HG02588 (cell line): ENCODE measurements at regions not wholly inside any gene's neighbourhood (a gene's known extent, or its start where the extent isn't known, plus 50 kb on each side); places are given as distances from the start of the nearest gene placed in this dataset.
"Not testable (repeated sequence)": the region's sequence is repeated elsewhere in the genome, so short reads cannot be mapped to it uniquely, and the experiment has no call there.

Experiments used
- ATAC-seq: cut with Tn5 transposase; IDR thresholded peaks from one replicate; pipeline ENCODE4 v1.9.1; 2021; ENCODE audit warnings: mild to moderate bottlenecking, moderate library complexity; ENCODE audit not compliant: unreplicated experiment

- ATAC-seq = no peak
Observed at GRCh38 chr4:114085611-114086345, 106.3 kb upstream of the ARSJ start.

DNA sequence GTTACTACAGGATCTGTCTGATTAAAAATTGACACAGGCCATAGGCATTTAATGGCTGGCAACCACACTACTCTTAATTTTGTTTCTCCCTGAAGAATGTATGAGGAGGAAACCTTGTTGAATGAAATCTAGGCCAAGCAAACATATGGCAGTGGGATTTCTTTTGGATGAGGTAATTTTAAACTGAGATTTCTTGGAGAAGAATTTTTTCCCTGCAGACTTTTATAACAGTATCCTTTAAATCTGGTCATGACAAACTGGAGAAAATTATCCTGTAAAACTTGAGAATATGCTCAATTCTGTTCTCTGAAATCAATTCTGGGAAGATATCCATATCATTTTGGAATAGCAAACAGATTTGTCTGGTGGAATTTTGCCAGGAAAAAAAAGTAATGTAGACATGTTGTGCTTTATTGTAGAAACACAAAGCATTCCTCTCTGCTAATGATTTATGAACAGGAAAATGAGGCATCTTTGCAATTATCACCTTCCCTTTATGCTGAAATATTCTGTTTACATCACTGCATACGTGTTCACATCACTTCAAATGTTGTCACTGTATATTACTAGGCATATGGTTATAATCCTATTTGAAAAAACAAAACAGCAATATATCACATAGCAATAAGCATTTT, 108.3 kb upstream of the ARSJ start:
- ATAC-seq = no peak

DNA sequence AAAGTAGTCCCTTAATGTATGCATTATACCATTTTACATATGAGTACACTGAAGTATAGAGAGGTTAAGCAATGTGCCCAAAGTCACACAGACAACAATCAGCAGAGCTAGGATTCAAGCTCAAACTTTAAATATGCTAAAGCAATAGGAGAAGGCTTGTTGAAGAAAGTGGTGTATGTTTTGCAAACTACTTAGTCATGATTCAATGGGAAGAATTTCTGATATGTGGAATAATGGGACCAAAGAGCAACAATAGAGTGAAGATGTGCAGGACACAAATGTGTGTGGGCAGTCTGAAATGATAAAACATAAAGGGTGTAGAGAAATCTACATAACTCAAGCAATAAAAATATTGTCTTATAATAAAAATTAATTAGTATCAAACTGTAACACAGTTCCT, 109.0 kb upstream of the ARSJ start:
- no peak for ATAC-seq

- ATAC-seq = no peak
Observed at GRCh38 chr4:114091546-114091945, 112.1 kb upstream of the ARSJ start.

DNA sequence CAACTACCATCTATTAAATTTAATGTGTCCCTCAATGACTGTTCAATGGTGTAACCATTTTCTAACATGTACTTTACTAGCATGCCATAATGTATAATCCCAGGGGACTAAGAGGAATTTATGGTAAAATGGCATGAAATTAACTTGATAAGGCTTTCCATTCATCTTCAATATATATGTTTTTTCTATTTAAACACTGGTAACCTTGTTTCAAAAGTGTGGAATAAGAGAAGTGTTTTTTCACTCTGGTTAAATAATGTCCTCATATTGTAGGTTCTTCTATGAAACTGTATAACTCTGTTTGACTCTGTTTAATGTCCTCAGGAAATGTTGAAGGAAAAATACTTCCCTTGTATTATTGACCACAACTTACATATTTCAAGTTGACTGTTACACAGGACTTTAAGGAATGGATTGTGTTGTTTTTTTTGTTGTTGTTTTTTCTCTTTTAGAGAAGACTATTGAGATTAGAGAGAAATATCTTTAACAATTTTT, 113.8 kb upstream of the ARSJ start:
- ATAC-seq = no peak

DNA sequence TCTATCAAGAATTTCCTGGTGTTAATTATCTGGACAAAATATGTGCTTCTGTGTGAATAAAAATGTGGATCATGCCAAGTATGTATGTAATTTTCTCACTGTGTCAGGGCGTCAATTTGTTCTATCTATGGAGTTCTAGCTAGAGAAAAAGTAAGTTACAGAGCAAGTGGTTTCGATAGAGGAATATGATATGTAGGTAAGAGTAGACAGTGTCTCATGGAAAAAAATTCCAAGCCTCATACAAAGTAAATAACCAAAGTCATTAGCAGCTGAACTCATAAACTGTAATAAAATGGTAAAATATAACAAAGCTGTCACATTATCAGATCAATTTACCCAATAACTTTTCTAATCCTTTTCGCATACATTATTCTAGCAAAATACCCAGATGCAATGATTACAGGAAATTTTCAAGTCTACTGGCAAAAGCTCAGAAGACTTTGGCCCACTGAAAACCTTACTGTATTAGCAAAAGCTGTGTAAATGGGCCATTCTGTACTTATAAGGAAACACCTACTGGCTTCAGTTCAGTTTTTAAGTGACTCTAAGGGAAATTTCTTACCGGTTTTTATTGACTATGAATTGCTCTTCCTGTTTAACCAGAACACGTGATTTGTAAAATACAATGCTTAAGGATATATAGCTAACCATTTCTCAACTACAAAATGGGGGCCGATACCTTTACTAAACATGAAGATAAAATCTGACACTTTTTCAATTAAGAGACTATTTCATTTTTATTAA, 121.0 kb upstream of the ARSJ start:
- no peak for ATAC-seq

DNA sequence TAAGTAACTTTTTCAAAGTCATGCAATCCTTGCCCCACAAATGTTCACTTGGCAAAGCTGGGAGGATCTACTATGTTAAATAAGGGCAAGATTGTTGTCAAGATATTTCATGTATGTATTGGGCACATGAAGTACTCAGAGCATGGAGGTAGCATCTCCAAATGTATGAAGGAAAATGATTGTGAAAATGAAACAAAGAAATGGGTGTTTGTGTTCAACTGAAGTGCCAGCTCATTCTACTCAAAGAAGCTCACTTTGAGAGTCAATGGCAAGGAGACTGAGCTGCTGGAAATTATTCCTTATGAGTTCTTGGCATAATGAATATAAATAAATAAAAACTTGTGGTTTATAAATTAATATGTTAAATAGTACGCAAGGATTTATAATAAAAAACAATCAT, 124.5 kb upstream of the ARSJ start:
- no peak for ATAC-seq

- no peak for ATAC-seq
Observed at GRCh38 chr4:114108869-114109268, 129.4 kb upstream of the ARSJ start.

DNA sequence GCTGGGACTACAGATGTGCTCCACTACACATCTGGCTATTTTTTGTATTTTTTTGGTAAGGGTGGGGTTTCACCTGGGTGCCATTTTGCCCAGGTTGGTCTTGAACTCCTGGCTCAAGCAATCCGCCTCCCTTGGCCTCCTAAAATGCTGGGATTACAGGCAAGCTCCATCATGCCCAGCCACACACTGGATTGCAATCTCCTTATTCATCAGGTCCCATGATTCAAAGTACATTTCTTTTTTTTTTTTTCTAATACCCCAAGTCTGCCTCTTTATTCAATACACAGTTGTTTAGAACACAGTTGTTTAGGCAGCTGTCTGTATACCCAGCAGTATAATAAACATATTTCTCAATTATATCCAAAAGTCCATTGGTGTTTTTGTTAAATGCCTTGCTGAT, 130.3 kb upstream of the ARSJ start:
- no peak for ATAC-seq

- ATAC-seq = no peak
Observed at GRCh38 chr4:114115526-114115925, 136.1 kb upstream of the ARSJ start.

GRCh38 chr4:114116861-114117260, 137.4 kb upstream of the ARSJ start:
- no peak for ATAC-seq

- no peak for ATAC-seq
Observed at GRCh38 chr4:114121221-114121620, 141.8 kb upstream of the ARSJ start.

DNA sequence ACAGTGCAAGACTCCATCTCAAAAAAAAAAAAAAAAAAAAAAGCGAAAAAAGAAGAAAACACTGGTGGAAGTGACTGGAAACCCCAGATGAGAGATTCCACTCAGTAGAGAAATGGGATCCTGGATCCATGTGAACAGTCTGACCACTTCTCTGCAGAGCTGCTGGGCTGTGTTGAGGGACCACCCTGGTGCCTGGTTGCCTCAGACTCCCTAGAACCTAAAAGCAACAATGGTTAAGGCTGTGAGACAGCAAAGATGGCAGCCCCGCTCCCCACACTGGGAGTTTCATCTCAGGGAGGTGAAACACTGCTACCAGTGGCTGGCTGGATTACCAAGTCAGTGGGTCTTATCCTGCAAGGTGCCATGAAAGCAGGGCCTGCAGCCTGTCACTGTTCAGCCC, 152.8 kb upstream of the ARSJ start:
- ATAC-seq = no peak

DNA sequence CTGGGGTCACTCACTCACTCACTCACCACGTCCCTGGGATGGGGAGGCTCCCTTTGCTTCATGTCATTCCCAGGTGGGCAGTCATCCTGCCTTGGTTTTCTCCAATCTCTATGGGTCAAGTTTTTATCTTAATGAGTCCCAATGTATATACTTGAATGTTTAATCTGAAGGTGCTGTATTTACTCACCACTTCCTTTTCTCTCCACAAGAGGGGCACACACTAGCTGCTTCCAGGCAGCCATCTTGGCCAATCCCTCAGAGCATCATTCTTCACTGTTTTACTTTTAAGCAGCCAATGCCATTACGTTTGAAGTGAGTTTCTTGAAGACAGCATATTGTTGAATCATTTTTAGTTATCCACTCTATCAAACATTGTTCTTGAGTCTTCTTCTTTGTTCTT, 153.4 kb upstream of the ARSJ start:
- ATAC-seq = no peak

GRCh38 chr4:114136069-114136468, 156.6 kb upstream of the ARSJ start:
- no peak for ATAC-seq

DNA sequence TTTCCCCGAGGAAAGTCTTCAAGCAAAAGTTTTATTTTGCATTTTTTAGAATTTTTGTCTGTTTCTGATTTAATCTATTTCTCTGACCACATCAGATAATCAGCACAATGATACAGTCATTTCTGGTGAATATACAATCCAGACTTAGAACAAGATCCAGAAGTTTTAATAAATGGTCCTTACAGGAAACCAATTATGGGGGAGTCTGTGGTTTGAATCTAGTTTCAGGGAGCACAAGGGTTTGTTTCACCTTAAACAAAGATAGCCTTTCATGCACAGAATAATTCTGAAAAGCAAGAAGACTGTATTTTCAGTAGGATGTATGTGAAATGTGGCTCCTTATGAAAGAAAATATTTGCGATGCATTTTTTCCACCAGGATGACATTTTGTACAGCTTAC, 158.5 kb upstream of the ARSJ start:
- ATAC-seq = no peak

GRCh38 chr4:114146947-114147618, 167.6 kb upstream of the ARSJ start:
- no peak for ATAC-seq

- ATAC-seq = not testable (repeated sequence)
Observed at GRCh38 chr4:114147619-114148208, 168.3 kb upstream of the ARSJ start.

DNA sequence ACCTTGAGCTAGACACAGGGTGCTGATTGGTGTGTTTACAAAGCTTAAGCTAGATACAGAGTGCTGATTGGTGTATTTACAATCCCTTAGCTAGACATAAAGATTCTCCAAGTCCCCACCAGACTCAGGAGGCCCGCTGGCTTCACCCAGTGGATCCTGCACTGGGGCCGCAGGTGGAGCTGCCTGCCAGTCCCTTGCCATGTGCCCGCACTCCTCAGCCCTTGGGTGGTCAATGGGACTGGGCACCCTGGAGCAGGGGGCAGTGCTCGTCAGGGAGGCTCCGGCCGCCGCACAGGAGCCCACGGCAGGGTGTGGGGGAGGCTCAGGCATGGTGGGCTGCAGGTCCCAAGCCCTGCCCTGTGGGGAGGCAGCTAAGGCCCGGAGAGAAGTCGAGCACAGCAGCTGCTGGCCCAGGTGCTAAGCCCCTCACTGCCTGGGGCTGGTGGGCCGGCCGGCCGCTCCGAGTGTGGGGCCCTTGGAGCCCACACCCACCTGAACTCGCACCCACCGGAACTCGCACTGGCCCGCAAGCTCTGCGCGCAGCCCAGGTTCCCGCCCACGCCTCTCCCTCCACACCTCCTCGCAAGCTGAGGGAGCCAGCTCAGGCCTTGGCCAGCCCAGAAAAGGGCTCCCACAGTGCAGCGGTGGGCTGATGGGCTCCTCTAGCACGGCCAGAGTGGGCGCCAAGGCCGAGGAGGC, 169.1 kb upstream of the ARSJ start:
- ATAC-seq = not testable (repeated sequence)

- no peak for ATAC-seq
Observed at GRCh38 chr4:114156371-114156770, 176.9 kb upstream of the ARSJ start.
